H1 (cell line): ENCODE measurements at regions not wholly inside any gene's neighbourhood (a gene's known extent, or its start where the extent isn't known, plus 50 kb on each side); places are given as distances from the start of the nearest gene placed in this dataset.
A peak's percentile ranks its signal among the peaks of the same experiment; 100 is the strongest.

ENCODE experiments used
- CTCF ChIA-PET: fragments of 300-600 bp; sonication (Branson Sonifier 250); formaldehyde crosslinking; loops from one replicate; lab custom pipeline; 2021; ENCODE audit not compliant: partially characterized antibody; lab: Charles Lee
- POLR2A ChIA-PET: fragments of 300-600 bp; sonication (Branson Sonifier 250); formaldehyde crosslinking; loops from one replicate; lab custom pipeline; 2021; ENCODE audit warnings: inconsistent platforms; ENCODE audit not compliant: partially characterized antibody; lab: Charles Lee
- DNase-seq, 2 experiments: peaks; one replicate each; pipeline versions ENCODE4 v3.0.0 to v3.0.0-alpha.2; 2010 to 2022; ENCODE audit warnings: low spot score in 2 of 2, low read depth in 1 of 2, mixed read lengths in 1 of 2
- FAIRE-seq: peaks from 2 replicates; lab custom pipeline; 2011; peaks lifted over from hg19 to GRCh38; lab: Jason Lieb, UNC
- H2AFZ ChIP-seq: 2 replicates; pipeline ENCODE4 v1.8.1; 2012; ENCODE audit warnings: low read length, inconsistent platforms
- H2AK5ac ChIP-seq: 2 replicates; pipeline ENCODE4 v1.6.1; 2013; ENCODE audit warnings: low read depth, low read length
- H2BK120ac ChIP-seq: replicated peaks from 2 replicates; pipeline ENCODE3; 2013; ENCODE audit warnings: low read depth, low read length, inconsistent platforms
- H2BK12ac ChIP-seq: 2 replicates; pipeline ENCODE4 v1.6.1; 2013; ENCODE audit warnings: low read depth, low read length
- H2BK15ac ChIP-seq: 2 replicates; pipeline ENCODE4 v1.6.1; 2013; ENCODE audit warnings: low read length
- H2BK20ac ChIP-seq: 2 replicates; pipeline ENCODE4 v1.6.1; 2013; ENCODE audit warnings: low read length
- H2BK5ac ChIP-seq: 2 replicates; pipeline ENCODE4 v1.6.1; 2013; ENCODE audit warnings: low read depth, low read length
- H3K14ac ChIP-seq: 2 replicates; pipeline ENCODE4 v1.6.1; 2013; ENCODE audit warnings: inconsistent platforms; ENCODE audit not compliant: insufficient read length
- H3K18ac ChIP-seq: 2 replicates; pipeline ENCODE4 v1.6.1; 2013; ENCODE audit warnings: low read length; ENCODE audit errors: extremely low read depth
- H3K23ac ChIP-seq: 2 replicates; pipeline ENCODE4 v1.6.1; 2013; ENCODE audit warnings: inconsistent platforms; ENCODE audit not compliant: insufficient read length
- H3K23me2 ChIP-seq: 2 replicates; pipeline ENCODE4 v1.6.1; 2013; ENCODE audit warnings: low read depth, low read length
- H3K27ac ChIP-seq: 2 replicates; pipeline ENCODE4 v1.6.1; 2011; ENCODE audit warnings: low read depth, low read length, inconsistent platforms
- H3K27me3 ChIP-seq, 4 experiments: replicated peaks in 1 of 4; 1 replicate in 1 of 4; 2 replicates in 3 of 4; pipeline versions ENCODE4 v1.6.1 to v1.8.1; 2011 to 2013; ENCODE audit warnings: low read length in 3 of 4, mild to moderate bottlenecking in 3 of 4, inconsistent platforms in 2 of 4, mixed read lengths in 2 of 4, moderate library complexity in 1 of 4; ENCODE audit not compliant: control insufficient read depth in 3 of 4, insufficient read depth in 3 of 4; ENCODE audit errors: extremely low read depth in 1 of 4
- H3K36me3 ChIP-seq, 4 experiments: 2 replicates each; pipeline versions ENCODE4 v1.6.1 to v1.8.1; 2011 to 2013; ENCODE audit warnings: mild to moderate bottlenecking in 4 of 4, low read length in 3 of 4, moderate library complexity in 2 of 4, control low read depth in 1 of 4, inconsistent platforms in 1 of 4; ENCODE audit not compliant: insufficient read depth in 4 of 4, control insufficient read depth in 2 of 4
- H3K4ac ChIP-seq: replicated peaks from 2 replicates; pipeline ENCODE3; 2013; ENCODE audit warnings: low read length, low read depth, mixed read lengths, inconsistent platforms; ENCODE audit not compliant: insufficient read length
- H3K4me1 ChIP-seq, 4 experiments: replicated peaks in 1 of 4; 1 replicate in 1 of 4; 2 replicates in 3 of 4; pipeline versions ENCODE4 v1.6.1 to v1.8.1; 2011 to 2013; ENCODE audit warnings: low read length in 3 of 4, inconsistent platforms in 2 of 4, mixed read lengths in 1 of 4; ENCODE audit not compliant: insufficient read depth in 4 of 4, control insufficient read depth in 3 of 4
- H3K4me2 ChIP-seq, 2 experiments: 2 replicates each; pipeline versions ENCODE4 v1.6.1 to v1.8.1; 2011 to 2013; ENCODE audit warnings: low read depth in 2 of 2, low read length in 2 of 2, control low read depth in 1 of 2, inconsistent platforms in 1 of 2, mild to moderate bottlenecking in 1 of 2; ENCODE audit not compliant: insufficient read depth in 1 of 2
- H3K4me3 ChIP-seq, 4 experiments: fragments of 200-600, 300-600 bp in 1 of 4; sonication (generic), shearing (Covaris generic), sonication (Bioruptor Twin) in 1 of 4; 2 replicates each; pipeline versions ENCODE4 v1.5.1 to v1.8.1; 2011 to 2016; ENCODE audit warnings: low read length in 4 of 4, low read depth in 3 of 4, control low read depth in 2 of 4, inconsistent platforms in 2 of 4, mild to moderate bottlenecking in 2 of 4, mixed read lengths in 1 of 4, moderate library complexity in 1 of 4; ENCODE audit not compliant: insufficient read depth in 2 of 4; ENCODE audit errors: extremely low read depth in 1 of 4
- H3K56ac ChIP-seq: replicated peaks from 2 replicates; pipeline ENCODE3; 2013; ENCODE audit warnings: low read depth, mild to moderate bottlenecking, mixed read lengths, low read length, inconsistent platforms; ENCODE audit not compliant: insufficient read length
- H3K79me1 ChIP-seq: 2 replicates; pipeline ENCODE4 v1.6.1; 2013; ENCODE audit warnings: low read depth, low read length, control low read depth
- H3K79me2 ChIP-seq, 2 experiments: 2 replicates each; pipeline versions ENCODE4 v1.6.1 to v1.8.1; 2012 to 2013; ENCODE audit warnings: low read length in 2 of 2, mild to moderate bottlenecking in 2 of 2, inconsistent platforms in 1 of 2; ENCODE audit not compliant: insufficient read depth in 2 of 2, control insufficient read depth in 1 of 2
- H3K9ac ChIP-seq, 4 experiments: replicated peaks in 1 of 4; 1 replicate in 1 of 4; 2 replicates in 3 of 4; pipeline versions ENCODE4 v1.6.1 to v1.8.1; 2011 to 2013; ENCODE audit warnings: low read depth in 3 of 4, low read length in 3 of 4, control low read depth in 2 of 4, mild to moderate bottlenecking in 2 of 4, moderate library complexity in 2 of 4, inconsistent platforms in 1 of 4; ENCODE audit errors: extremely low read depth in 1 of 4
- H3K9me3 ChIP-seq, 2 experiments: 2 replicates each; pipeline versions ENCODE4 v1.6.1 to v1.8.1; 2012 to 2013; ENCODE audit warnings: mild to moderate bottlenecking in 2 of 2, moderate library complexity in 2 of 2, control low read depth in 1 of 2, inconsistent platforms in 1 of 2, low read depth in 1 of 2, low read length in 1 of 2, mixed read lengths in 1 of 2; ENCODE audit not compliant: insufficient read depth in 2 of 2
- H4K20me1 ChIP-seq, 2 experiments: replicated peaks in 1 of 2; 2 replicates each; pipeline versions ENCODE3 to v1.8.1; 2011 to 2013; ENCODE audit warnings: inconsistent platforms in 2 of 2, low read length in 2 of 2, mild to moderate bottlenecking in 1 of 2; ENCODE audit not compliant: insufficient read depth in 2 of 2, control insufficient read depth in 1 of 2
- H4K5ac ChIP-seq: 2 replicates; pipeline ENCODE4 v1.6.1; 2013; ENCODE audit warnings: low read length, low read depth, mixed read lengths, inconsistent platforms; ENCODE audit not compliant: insufficient read length
- H4K8ac ChIP-seq: 2 replicates; pipeline ENCODE4 v1.8.0; 2013; ENCODE audit warnings: mild to moderate bottlenecking, moderate library complexity, low read length, inconsistent platforms; ENCODE audit not compliant: insufficient read depth; ENCODE audit errors: extremely low read depth
- H4K91ac ChIP-seq: replicated peaks from 2 replicates; pipeline ENCODE3; 2013; ENCODE audit warnings: low read length, mixed read lengths, inconsistent platforms; ENCODE audit not compliant: insufficient read length
- ASH2L ChIP-seq: fragments of 200-600, 300-600 bp; sonication (generic); IDR thresholded peaks from one replicate; pipeline ENCODE4 v1.7.1; 2017; ENCODE audit warnings: low read length
- CHD2 ChIP-seq: IDR thresholded peaks from 2 replicates; pipeline ENCODE4 v1.6.1; 2012; ENCODE audit warnings: low read length, improper control_type of control experiment
- CREB1 ChIP-seq: IDR thresholded peaks from 2 replicates; pipeline ENCODE4 v1.6.1; 2012; ENCODE audit warnings: inconsistent platforms
- CTBP2 ChIP-seq: IDR thresholded peaks from 2 replicates; pipeline ENCODE4 v1.7.0; 2011; ENCODE audit warnings: borderline replicate concordance, mild to moderate bottlenecking, moderate library complexity, mixed read lengths, low read length; ENCODE audit not compliant: insufficient read depth, insufficient read length
- E2F6 ChIP-seq: IDR thresholded peaks from 2 replicates; pipeline ENCODE4 v1.6.1; 2012; ENCODE audit warnings: inconsistent platforms
- EP300 ChIP-seq, 2 experiments: IDR thresholded peaks; 1 replicate in 1 of 2; 2 replicates in 1 of 2; pipeline ENCODE4 v1.6.1; 2011 to 2012; ENCODE audit warnings: low read depth in 2 of 2, low read length in 2 of 2, mild to moderate bottlenecking in 2 of 2, borderline replicate concordance in 1 of 2, inconsistent platforms in 1 of 2, moderate library complexity in 1 of 2
- KDM4A ChIP-seq: IDR thresholded peaks from one replicate; pipeline ENCODE4 v1.7.1; 2012; ENCODE audit warnings: low read depth, mild to moderate bottlenecking, moderate library complexity, low read length, inconsistent platforms; ENCODE audit not compliant: severe bottlenecking
- SIX5 ChIP-seq: IDR thresholded peaks from 2 replicates; pipeline ENCODE4 v1.6.1; 2011; ENCODE audit warnings: mild to moderate bottlenecking, low read depth, low read length
- TAF1 ChIP-seq: IDR thresholded peaks from 2 replicates; pipeline ENCODE4 v1.6.1; 2011; ENCODE audit warnings: mild to moderate bottlenecking, low read depth, low read length
- USF2 ChIP-seq: IDR thresholded peaks from 2 replicates; pipeline ENCODE4 v1.6.1; 2011; ENCODE audit warnings: low read length, improper control_type of control experiment
- WGBS, 2 experiments: shearing (Covaris generic) in 1 of 2; methylation state at CpG; one replicate each; pipeline versions ENCODE4 v1.1.6 to v1.1.7; 2013 to 2015; ENCODE audit warnings: low lambda C conversion rate in 2 of 2, mixed read lengths in 2 of 2, inconsistent platforms in 1 of 2, low coverage in 1 of 2, missing lambda C conversion rate in 1 of 2; ENCODE audit not compliant: insufficient replicate concordance in 2 of 2, insufficient coverage in 1 of 2, insufficient read length in 1 of 2; ENCODE audit errors: extremely low coverage in 1 of 2, missing lambda C conversion rate in 1 of 2; 5-methylcytosine and 5-hydroxymethylcytosine counted together

GRCh38 chr12:30202521-30203254, 418.9 kb upstream of the TMTC1 start:
- Histone ChIP-seq H3K56ac (no peak overlapping the region), H4K91ac (no peak overlapping the region), H4K5ac (no peak overlapping the region), H3K18ac (no peak overlapping the region), H2BK5ac (no peak overlapping the region), H2BK12ac (no peak overlapping the region), H3K23me2 (peaks cover 8% of the 10 kb centered on the region; the same call in 1 of the 2 replicates), H2AK5ac (no peak overlapping the region), H2BK120ac (no peak overlapping the region), H3K27me3 (peaks cover 0 to 2% (median 0%) of the 10 kb centered on the region in 4 experiments; a peak in 3 of 7 replicates), H3K27ac (no peak overlapping the region), H3K4me1 (0 out of 7 replicates have a peak, but pooled peaks cover 0 to 2% (median 0%) of the 10 kb centered on the region in 4 experiments), H3K36me3 (no peaks in the 10 kb centered on the region), H2BK15ac (no peak overlapping the region), H2AFZ (0 out of 2 replicates have a peak overlapping the region, but pooled peaks have one; percentile 16), H3K79me1 (no peaks in the 10 kb centered on the region), H3K14ac (no peak overlapping the region), H3K9me3 (no peaks in the 10 kb centered on the region), H3K9ac (no peak overlapping the region), H3K4me2 (no peak overlapping the region; a peak in 1 of 4 replicates), H4K8ac (no peak overlapping the region), H3K4me3 (no peak overlapping the region; a peak in 1 of 8 replicates), H3K79me2 (no peaks in the 10 kb centered on the region), H3K4ac (no peak overlapping the region)
- no peak for FAIRE-seq
- no peak for DNase-seq
- POLR2A ChIA-PET = no interaction called here
- WGBS, 2 experiments = 86% methylated on average over 6 of the region's 6 CpGs; no CpG with 5 or more reads in 1 of the 2 experiments
- TF ChIP-seq CTBP2 = no peak
- TF ChIP-seq EP300 (IDR thresholded peaks at IDR 0.05; ENCODE audit: borderline replicate concordance in 1 of 2, low read depth in 2 of 2, low read length in 2 of 2) = no peak
- no peak for TF ChIP-seq E2F6
- no peak for TF ChIP-seq SIX5
- no peak for TF ChIP-seq USF2
- TF ChIP-seq TAF1 = no peak
- no peak for TF ChIP-seq CHD2
- TF ChIP-seq KDM4A = no peak
- TF ChIP-seq ASH2L = no peak
- TF ChIP-seq CREB1 = no peak
- TF ChIP-seq, all 59 proteins: peak for 0
- Histone ChIP-seq H4K20me1 (no peaks in the 10 kb centered on the region), H2BK20ac (no peak overlapping the region), H3K23ac (no peak overlapping the region)
- CTCF ChIA-PET = interaction anchor here (0.6 to 1.4 kb wide), 2 partner anchors 24 to 630 kb away, joined by 3 to 4 read pairs; no protein-coding TSS in a partner anchor
